GM19351 (cell line): ENCODE measurements at regions not wholly inside any gene's neighbourhood (a gene's known extent, or its start where the extent isn't known, plus 50 kb on each side); places are given as distances from the start of the nearest gene placed in this dataset.

ENCODE experiments used
- ATAC-seq: cut with Tn5 transposase; IDR thresholded peaks from one replicate; pipeline ENCODE4 v1.9.1; 2021; ENCODE audit warnings: mild to moderate bottlenecking, moderate library complexity; ENCODE audit not compliant: unreplicated experiment

GRCh38 chr6:127051571-127052260, 66.8 kb upstream of the RSPO3 start:
- no peak for ATAC-seq

DNA sequence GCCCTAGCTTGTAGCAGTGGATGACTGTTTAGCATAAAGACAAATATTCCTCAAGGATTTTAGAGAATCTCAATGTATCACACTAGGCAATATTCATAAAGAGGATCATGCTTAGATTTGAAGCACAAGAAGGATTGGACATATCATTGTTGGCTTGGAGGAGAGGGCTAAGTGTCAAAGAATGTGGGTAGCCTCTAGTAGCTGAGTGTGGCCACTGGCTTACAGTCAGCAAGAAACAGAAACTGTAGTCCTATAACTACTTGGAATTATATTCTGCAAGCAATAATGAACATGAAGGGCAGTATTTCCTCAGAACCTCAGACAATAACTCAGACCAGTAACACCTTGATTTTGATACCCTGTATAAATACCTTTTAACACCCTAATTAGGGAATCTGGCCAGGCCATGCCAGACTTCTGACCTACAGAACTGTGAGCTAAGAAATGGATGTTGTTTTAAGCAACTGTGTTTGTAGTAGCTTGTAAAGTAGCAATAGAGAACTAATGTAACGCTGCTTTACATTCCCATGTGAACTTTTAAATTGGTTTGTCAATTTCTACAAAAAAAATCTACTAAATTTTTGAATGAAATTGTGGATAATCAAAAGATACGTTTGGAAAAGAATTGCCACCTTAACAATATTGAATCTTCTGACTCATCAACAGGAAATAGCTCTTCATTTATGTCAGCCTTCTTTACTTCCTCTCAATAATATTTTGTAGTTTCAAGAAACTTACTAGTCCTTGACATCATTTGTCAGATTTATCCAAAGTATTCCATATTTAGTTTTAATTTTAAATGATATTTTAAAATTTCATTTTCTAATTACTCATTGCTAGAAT, 65.2 kb upstream of the RSPO3 start:
- ATAC-seq = no peak

- no peak for ATAC-seq
These were observed 64.6 kb upstream of the RSPO3 start for GRCh38 chr6:127053875-127054235.

GRCh38 chr6:127058027-127058426, 60.4 kb upstream of the RSPO3 start:
- ATAC-seq = no peak

- ATAC-seq = no peak
These were observed 59.5 kb upstream of the RSPO3 start for GRCh38 chr6:127058936-127059335.
